Left lung (tissue), 4 donors: ENCODE measurements at regions not wholly inside any gene's neighbourhood (a gene's known extent, or its start where the extent isn't known, plus 50 kb on each side); places are given as distances from the start of the nearest gene placed in this dataset.

ENCODE experiments used
- ATAC-seq: fragments of 200-7000 bp; cut with Tn5 transposase; one replicate; pipeline ENCODE4 v1.9.1; 2020; ENCODE audit warnings: moderate library complexity
- DNase-seq, 4 donors: peaks; one replicate each; pipeline ENCODE4 v3.0.0-alpha.2; 2013 to 2020
- H3K27ac ChIP-seq, 2 donors: fragments of 200-600 bp; sonication (generic) in 1 of 2; one replicate each; pipeline versions ENCODE4 v1.5.0 to v1.8.0; 2020 to 2021
- H3K27me3 ChIP-seq, 2 donors: fragments of 200-600 bp; sonication (generic) in 1 of 2; one replicate each; pipeline versions ENCODE4 v1.5.0 to v1.8.0; 2020 to 2021
- H3K36me3 ChIP-seq, 2 donors: fragments of 200-600 bp; sonication (generic) in 1 of 2; one replicate each; pipeline versions ENCODE4 v1.5.0 to v1.8.0; 2020 to 2021
- H3K4me1 ChIP-seq, 2 donors: fragments of 200-600 bp; one replicate each; pipeline ENCODE4 v1.8.0; 2021
- H3K4me3 ChIP-seq, 2 donors: fragments of 200-600 bp; sonication (generic) in 1 of 2; one replicate each; pipeline versions ENCODE4 v1.5.0 to v1.8.0; 2020 to 2021; ENCODE audit warnings: mild to moderate bottlenecking in 1 of 2
- H3K9me3 ChIP-seq, 2 donors: fragments of 200-600 bp; sonication (generic) in 1 of 2; one replicate each; pipeline versions ENCODE4 v1.5.0 to v1.8.0; 2020 to 2021
- CTCF ChIP-seq, 2 donors: fragments of 200-600 bp; sonication (generic) in 1 of 2; IDR thresholded peaks; one replicate each; pipeline versions ENCODE4 v1.5.0 to v1.8.0; 2021; ENCODE audit warnings: antibody characterized with exemption in 2 of 2
- intact Hi-C, 2 donors: fragments of 100-400 bp; cut with DNase I; formaldehyde crosslinking; loops; one replicate each; pipeline versions ENCODE4 v1.11.2 to v1.14.2; 2022
- donor health status: DM: no; HTN: yes; CAD: no.
- donor health status: DM: no; HTN: no; CAD: no.

GRCh38 chr14:85319998-85320630 lies 209.8 kb upstream of the FLRT2 start:
- DNase-seq (no peak), ATAC-seq (no peak)

GRCh38 chr14:85325134-85326017 lies 204.6 kb upstream of the FLRT2 start:
- Histone ChIP-seq H3K9me3 (no peaks in the 10 kb centered on the region), H3K27me3 (no peaks in the 10 kb centered on the region), H3K36me3 (no peaks in the 10 kb centered on the region), H3K4me1 (no peaks in the 10 kb centered on the region), H3K4me3 (no peak overlapping the region), H3K27ac (no peak overlapping the region)
- DNase-seq = no peak
- no peak for ATAC-seq
- intact Hi-C loops = no loop called here
- TF ChIP-seq CTCF (IDR thresholded peaks at IDR 0.05) = no peak

More at GRCh38 chr14:85319998-85320630, 209.8 kb upstream of the FLRT2 start:
- intact Hi-C loops = no loop called here
- H3K27me3 ChIP-seq = no peaks in the 10 kb centered on the region
- no peak overlapping the region for H3K27ac ChIP-seq
- no peak for TF ChIP-seq CTCF (IDR thresholded peaks at IDR 0.05)
- no peaks in the 10 kb centered on the region for H3K9me3 ChIP-seq
- no peak overlapping the region for H3K4me3 ChIP-seq
- H3K4me1 ChIP-seq = no peaks in the 10 kb centered on the region
- no peaks in the 10 kb centered on the region for H3K36me3 ChIP-seq

DNA sequence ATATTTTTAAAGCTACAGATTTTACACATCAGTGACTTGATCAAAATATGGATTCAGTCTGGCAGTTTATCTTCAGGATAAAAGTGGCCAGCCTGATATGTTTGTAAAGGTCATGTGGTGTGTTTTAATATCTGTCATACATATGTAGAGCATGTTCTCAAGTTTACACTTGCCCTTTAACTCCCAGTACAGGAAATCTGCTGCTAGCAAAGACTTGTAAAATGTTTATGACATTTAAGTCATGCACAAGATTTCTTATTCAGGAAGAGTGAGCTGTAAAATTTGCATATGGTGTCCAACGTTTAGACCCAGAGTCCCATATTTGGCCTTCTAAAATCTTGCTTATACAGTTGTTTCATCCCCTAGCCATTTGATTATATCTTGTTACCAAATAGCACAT lies 197.5 kb upstream of the FLRT2 start:
- DNase-seq (no peak), ATAC-seq (no peak)
- H3K4me1 ChIP-seq = no peaks in the 10 kb centered on the region
- no peaks in the 10 kb centered on the region for H3K36me3 ChIP-seq
- TF ChIP-seq CTCF (IDR thresholded peaks at IDR 0.05) = no peak
- no peaks in the 10 kb centered on the region for H3K27me3 ChIP-seq
- H3K9me3 ChIP-seq = no peaks in the 10 kb centered on the region
- no peak overlapping the region for H3K27ac ChIP-seq
- intact Hi-C loops = no loop called here
- no peak overlapping the region for H3K4me3 ChIP-seq

DNA sequence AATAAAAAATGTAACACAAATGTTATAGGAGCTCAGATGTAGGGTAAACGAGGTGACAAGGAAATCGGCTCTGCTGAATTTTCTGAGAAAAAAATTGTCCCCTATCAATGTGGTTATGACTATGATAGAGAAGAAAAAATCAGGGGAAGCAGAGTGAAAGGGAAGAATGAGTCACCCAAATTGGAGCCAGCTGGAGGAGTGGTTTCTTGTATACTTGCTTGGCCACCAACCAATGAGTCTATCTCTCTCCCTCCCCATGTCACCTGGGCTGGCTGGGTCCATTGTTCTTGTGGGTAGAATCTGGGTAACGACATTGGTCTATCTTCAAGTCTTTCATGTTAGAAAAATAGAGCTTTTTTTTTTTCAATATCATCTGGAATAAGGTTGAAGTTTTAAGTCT lies 196.6 kb upstream of the FLRT2 start:
- H3K9me3 ChIP-seq = no peaks in the 10 kb centered on the region

More for the DNA sequence above, 196.6 kb upstream of the FLRT2 start:
- no peak for DNase-seq
- no peak for ATAC-seq
- Histone ChIP-seq H3K27ac (no peak overlapping the region), H3K4me3 (no peak overlapping the region), H3K27me3 (no peaks in the 10 kb centered on the region), H3K4me1 (no peaks in the 10 kb centered on the region), H3K36me3 (no peaks in the 10 kb centered on the region)
- intact Hi-C loops = no loop called here
- no peak for TF ChIP-seq CTCF (IDR thresholded peaks at IDR 0.05)
